Pancreas (tissue), 10 donors: ENCODE measurements at regions not wholly inside any gene's neighbourhood (a gene's known extent, or its start where the extent isn't known, plus 50 kb on each side); places are given as distances from the start of the nearest gene placed in this dataset.

Experiments
- ATAC-seq, 4 donors: fragments of 200-7000 bp; cut with Tn5 transposase; one replicate each; pipeline versions ENCODE4 v1.8.0 to v1.9.1; 2020; ENCODE audit warnings: mild to moderate bottlenecking in 4 of 4, moderate library complexity in 4 of 4
- DNase-seq, 6 donors: peaks; one replicate each; pipeline ENCODE4 v3.0.0-alpha.2; 2020
- FAIRE-seq: peaks from 2 replicates; lab custom pipeline; 2012; peaks lifted over from hg19 to GRCh38; lab: Jason Lieb, UNC
- H3K27ac ChIP-seq, 4 donors: fragments of 200-600 bp; sonication (generic); 1 replicate in 3 of 4; 2 replicates in 1 of 4; pipeline versions ENCODE4 v1.5.0 to v1.8.0; 2020
- H3K27me3 ChIP-seq, 4 donors: fragments of 200-600 bp; one replicate each; pipeline ENCODE4 v1.8.0; 2021
- H3K36me3 ChIP-seq, 3 donors: fragments of 200-600 bp; sonication (generic) in 1 of 3; one replicate each; pipeline versions ENCODE4 v1.5.0 to v1.8.0; 2020 to 2021
- H3K4me1 ChIP-seq, 3 donors: fragments of 200-600 bp; one replicate each; pipeline ENCODE4 v1.8.0; 2021
- H3K4me3 ChIP-seq, 4 donors: fragments of 200-600 bp; sonication (generic) in 2 of 4; one replicate each; pipeline versions ENCODE4 v1.5.0 to v1.8.0; 2020 to 2021
- H3K9me3 ChIP-seq, 4 donors: fragments of 200-600 bp; one replicate each; pipeline ENCODE4 v1.8.0; 2021
- WGBS, 2 donors: extraction: QIAGEN DNeasy Blood & Tissue Kit; methylation state at CpG; one replicate each; pipeline ENCODE4 v1.1.7; 2013; 5-methylcytosine and 5-hydroxymethylcytosine counted together
- intact Hi-C, 3 donors: fragments of 100-400 bp; cut with DNase I; formaldehyde crosslinking; loops; one replicate each; pipeline versions ENCODE4 v1.11.1 to v1.14.2; 2022
- TF ChIP-seq, protein P1 (sequence below), 4 donors: fragments of 200-600 bp; sonication (generic) in 3 of 4; IDR thresholded peaks; one replicate each; pipeline versions ENCODE4 v1.5.0 to v1.8.0; 2021; ENCODE audit warnings: antibody characterized with exemption in 4 of 4
- donor health status: healthy with polysubstance abuse.
- donor health status: DM: no; HTN: no; CAD: no; lungs with moderate emphysema.
- donor health status: DM: no; HTN: no; CAD: no.
- donor health status: control.
- donor health status: control.
- donor health status: Bipolar disorder and iron deficiency.
- donor health status: DM: yes; HTN: yes; CAD: no.
- donor health status: DM: no; HTN: no; CAD: no.
- donor health status: DM: no; HTN: no; CAD: no.
- donor health status: DM: yes; HTN: yes; CAD: no.

DNA sequence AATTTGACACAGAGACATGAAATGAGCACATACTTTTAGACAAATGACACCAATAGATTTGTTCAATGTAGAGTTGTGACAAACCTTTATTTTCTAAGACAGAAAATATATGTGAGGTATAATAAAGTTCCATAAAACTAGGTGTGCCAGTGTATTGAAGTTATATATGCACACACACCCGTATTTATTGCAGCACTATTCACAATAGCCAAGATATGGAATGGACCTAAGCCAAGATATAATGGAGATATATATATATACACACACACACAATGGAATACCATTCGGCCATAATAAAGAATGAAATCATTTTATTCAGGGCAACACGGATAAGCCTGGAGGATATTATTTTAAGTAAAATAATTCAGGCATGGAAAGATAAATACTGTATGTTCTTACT, 1013.5 kb downstream of the KCNT2 start:
- Histone ChIP-seq H3K4me1 (no peaks in the 10 kb centered on the region), H3K27ac (no peak overlapping the region), H3K9me3 (no peaks in the 10 kb centered on the region), H3K4me3 (no peak overlapping the region), H3K36me3 (no peaks in the 10 kb centered on the region), H3K27me3 (no peaks in the 10 kb centered on the region)
- FAIRE-seq (peak; percentile 82), DNase-seq (no peak), ATAC-seq (no peak)
- TF ChIP-seq, protein P1, sequence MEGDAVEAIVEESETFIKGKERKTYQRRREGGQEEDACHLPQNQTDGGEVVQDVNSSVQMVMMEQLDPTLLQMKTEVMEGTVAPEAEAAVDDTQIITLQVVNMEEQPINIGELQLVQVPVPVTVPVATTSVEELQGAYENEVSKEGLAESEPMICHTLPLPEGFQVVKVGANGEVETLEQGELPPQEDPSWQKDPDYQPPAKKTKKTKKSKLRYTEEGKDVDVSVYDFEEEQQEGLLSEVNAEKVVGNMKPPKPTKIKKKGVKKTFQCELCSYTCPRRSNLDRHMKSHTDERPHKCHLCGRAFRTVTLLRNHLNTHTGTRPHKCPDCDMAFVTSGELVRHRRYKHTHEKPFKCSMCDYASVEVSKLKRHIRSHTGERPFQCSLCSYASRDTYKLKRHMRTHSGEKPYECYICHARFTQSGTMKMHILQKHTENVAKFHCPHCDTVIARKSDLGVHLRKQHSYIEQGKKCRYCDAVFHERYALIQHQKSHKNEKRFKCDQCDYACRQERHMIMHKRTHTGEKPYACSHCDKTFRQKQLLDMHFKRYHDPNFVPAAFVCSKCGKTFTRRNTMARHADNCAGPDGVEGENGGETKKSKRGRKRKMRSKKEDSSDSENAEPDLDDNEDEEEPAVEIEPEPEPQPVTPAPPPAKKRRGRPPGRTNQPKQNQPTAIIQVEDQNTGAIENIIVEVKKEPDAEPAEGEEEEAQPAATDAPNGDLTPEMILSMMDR (IDR thresholded peaks at IDR 0.05) = no peak
- intact Hi-C loops = no loop called here
- WGBS, 2 donors = 39 to 53% methylated on average over 3 of the region's 3 CpGs

DNA sequence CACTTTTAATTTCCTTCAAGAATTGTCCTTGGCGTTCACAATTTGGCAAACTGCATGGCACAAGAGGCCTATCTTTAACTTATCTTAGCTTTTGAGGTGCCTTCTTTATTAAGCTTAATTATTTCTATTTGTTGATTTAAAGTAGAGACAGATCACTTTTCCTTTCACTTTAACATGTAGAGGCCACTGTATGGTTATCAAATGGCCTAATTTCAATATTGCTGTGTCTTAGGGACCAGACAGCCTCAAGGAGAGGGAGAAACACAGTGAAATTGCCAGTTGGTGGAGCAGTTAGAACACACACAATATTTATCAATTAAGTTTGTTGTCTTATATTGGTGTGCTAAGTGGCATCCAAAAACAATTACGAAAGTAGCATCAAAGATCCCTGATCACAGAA, 1013.9 kb downstream of the KCNT2 start:
- 64 to 67% methylated on average over 2 of the region's 2 CpGs for WGBS, 2 donors
- intact Hi-C loops = no loop called here
- ATAC-seq = no peak

DNA sequence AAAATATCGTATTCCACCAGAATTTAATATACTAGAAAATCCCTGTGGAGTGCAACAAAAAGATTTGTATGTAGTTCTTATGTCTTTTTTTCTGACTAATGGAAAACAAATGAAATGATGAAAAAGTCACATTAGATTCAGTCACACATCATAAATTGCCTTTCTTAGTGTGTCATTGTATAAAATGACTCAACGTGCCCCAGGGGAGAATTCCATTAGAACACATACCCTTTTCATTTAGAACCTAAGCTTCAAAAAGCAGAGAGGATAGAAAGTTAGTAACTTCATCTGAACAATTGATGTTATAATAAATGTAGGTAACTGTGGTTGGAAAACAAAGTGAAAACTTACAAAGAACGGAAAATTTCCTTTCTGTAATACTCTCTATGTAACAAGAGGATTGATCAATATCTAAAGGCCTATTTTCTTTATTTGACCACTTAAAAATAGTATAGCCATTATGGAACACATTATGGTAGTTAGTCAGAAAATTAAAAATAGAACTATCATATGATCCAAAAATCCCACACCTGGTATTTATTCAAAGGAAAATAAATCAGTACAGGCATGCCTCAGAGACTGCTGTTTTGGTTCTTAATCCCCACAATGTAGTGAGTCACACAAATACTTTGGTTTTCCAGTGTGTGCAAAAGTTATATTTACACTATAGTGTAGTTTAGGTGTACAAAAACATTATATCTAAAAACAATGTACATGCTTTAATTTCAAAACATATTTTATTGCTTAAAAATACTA, 1016.1 kb downstream of the KCNT2 start:
- no peaks in the 10 kb centered on the region for H3K27me3 ChIP-seq
- intact Hi-C loops = no loop called here
- no peaks in the 10 kb centered on the region for H3K4me1 ChIP-seq
- H3K36me3 ChIP-seq = no peaks in the 10 kb centered on the region
- TF ChIP-seq, protein P1 (IDR thresholded peaks at IDR 0.05) = no peak
- no peak overlapping the region for H3K4me3 ChIP-seq
- FAIRE-seq (no peak), DNase-seq (no peak), ATAC-seq (no peak)
- H3K9me3 ChIP-seq = no peaks in the 10 kb centered on the region
- 41 to 52% methylated on average over 3 of the region's 3 CpGs for WGBS, 2 donors
- H3K27ac ChIP-seq = no peak overlapping the region

More for the DNA sequence above, 1013.9 kb downstream of the KCNT2 start:
- Histone ChIP-seq H3K27me3 (no peaks in the 10 kb centered on the region), H3K4me1 (no peaks in the 10 kb centered on the region), H3K27ac (no peak overlapping the region), H3K36me3 (no peaks in the 10 kb centered on the region), H3K9me3 (no peaks in the 10 kb centered on the region), H3K4me3 (no peak overlapping the region)
- no peak for FAIRE-seq
- no peak for DNase-seq
- TF ChIP-seq, protein P1 (IDR thresholded peaks at IDR 0.05) = no peak

DNA sequence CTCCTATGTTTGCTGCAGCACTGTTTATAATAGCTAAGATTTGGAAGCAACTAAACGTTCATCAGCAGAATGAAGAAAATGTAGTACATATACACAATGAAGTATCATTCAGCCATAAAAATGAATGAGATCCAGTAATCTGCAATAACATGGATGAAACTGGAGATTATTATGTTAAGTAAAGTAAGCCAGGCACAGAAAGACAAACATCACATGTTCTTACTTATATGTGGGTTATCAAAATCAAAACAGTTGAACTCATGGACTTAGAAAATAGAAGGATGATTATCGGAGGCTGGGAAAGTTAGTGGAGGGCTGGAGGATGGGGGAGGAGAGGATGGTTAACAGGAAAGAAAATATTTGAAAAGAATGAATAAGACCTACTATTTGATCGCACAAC, 1017.6 kb downstream of the KCNT2 start:
- H3K4me1 ChIP-seq = no peaks in the 10 kb centered on the region
- TF ChIP-seq, protein P1 (IDR thresholded peaks at IDR 0.05) = no peak
- H3K36me3 ChIP-seq = no peaks in the 10 kb centered on the region
- intact Hi-C loops = no loop called here
- WGBS, 2 donors = 54 to 68% methylated on average over 3 of the region's 3 CpGs
- H3K27me3 ChIP-seq = no peaks in the 10 kb centered on the region
- no peak overlapping the region for H3K4me3 ChIP-seq
- DNase-seq (no peak), FAIRE-seq (no peak), ATAC-seq (no peak)
- H3K27ac ChIP-seq = no peak overlapping the region
- no peaks in the 10 kb centered on the region for H3K9me3 ChIP-seq

DNA sequence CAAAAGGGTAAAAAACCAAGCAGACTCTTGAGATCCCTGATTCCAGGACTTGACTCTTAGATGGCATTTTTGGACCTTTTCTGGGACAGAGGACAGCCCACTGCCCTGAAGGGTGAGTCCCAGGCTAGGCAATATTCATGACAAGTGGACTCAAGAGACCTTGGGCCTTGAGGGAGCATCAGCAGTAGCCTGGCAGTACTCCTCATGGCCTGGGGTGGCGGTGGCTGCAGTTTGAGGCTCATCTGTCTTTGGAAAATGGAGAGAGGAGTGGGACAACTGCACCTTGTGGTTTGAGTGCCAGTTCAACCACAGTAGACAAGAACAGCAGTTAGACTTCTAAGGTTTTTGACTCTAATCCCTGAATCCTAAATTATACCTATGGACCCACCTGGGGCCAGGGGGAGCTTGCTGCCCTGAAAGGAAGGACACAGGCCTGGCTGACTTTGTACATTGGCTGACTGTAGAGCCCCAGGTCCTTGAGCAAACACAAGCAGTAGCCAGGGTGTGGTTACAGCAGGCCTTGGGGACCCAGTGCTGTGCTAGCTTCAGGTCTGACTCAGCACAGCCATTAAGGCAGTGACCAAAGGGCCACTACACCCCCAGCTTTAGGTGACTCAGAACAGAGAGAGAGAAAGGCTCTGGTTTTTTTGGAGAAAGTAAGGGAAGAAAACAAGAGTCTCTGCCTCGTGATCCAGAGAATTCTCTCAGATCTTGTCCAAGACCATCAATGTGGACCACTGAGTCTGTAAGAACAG, 1023.2 kb downstream of the KCNT2 start:
- intact Hi-C loops = no loop called here
- FAIRE-seq (no peak), DNase-seq (no peak), ATAC-seq (no peak)
- no peaks in the 10 kb centered on the region for H3K36me3 ChIP-seq
- no peaks in the 10 kb centered on the region for H3K27me3 ChIP-seq
- no peaks in the 10 kb centered on the region for H3K9me3 ChIP-seq
- TF ChIP-seq, protein P1 (IDR thresholded peaks at IDR 0.05) = no peak
- 55 to 58% methylated on average over 2 of the region's 2 CpGs for WGBS, 2 donors
- no peak overlapping the region for H3K4me3 ChIP-seq
- H3K4me1 ChIP-seq = no peaks in the 10 kb centered on the region
- no peak overlapping the region for H3K27ac ChIP-seq
